ENCODE measurements at regions not wholly inside any gene's neighbourhood (a gene's known extent, or its start where the extent isn't known, plus 50 kb on each side); places are given as distances from the start of the nearest gene placed in this dataset.

GRCh38 chr5:57028161-57028560, 76.2 kb upstream of the MIER3 start:
- DNase-seq (ENCODE audit: low read depth in 1 of 2, low spot score in 2 of 2) = no peak
- ChIA-PET POLR2A (ENCODE audit: partially characterized antibody) (no interaction called here), CTCF (ENCODE audit: partially characterized antibody) (interaction anchor here (0.7 to 4.0 kb wide), 4 partner anchors 12 to 1937 kb away, joined by 3 to 11 read pairs (median 4); no protein-coding TSS in a partner anchor)
- Histone ChIP-seq H3K27me3 (replicated peaks in 1 of 4; ENCODE audit: control insufficient read depth in 3 of 4, extremely low read depth in 1 of 4, insufficient read depth in 3 of 4, low read length in 3 of 4) (no peaks in the 10 kb centered on the region), H4K91ac (replicated peaks; ENCODE audit: insufficient read length, low read length) (no peak overlapping the region), H3K4me3 (ENCODE audit: extremely low read depth in 1 of 4, insufficient read depth in 2 of 4, low read depth in 3 of 4, low read length in 4 of 4) (no peak overlapping the region), H2BK5ac (ENCODE audit: low read depth, low read length) (no peak overlapping the region), H4K8ac (ENCODE audit: extremely low read depth, insufficient read depth, low read length) (no peak overlapping the region), H3K23me2 (ENCODE audit: low read depth, low read length) (no peaks in the 10 kb centered on the region), H3K4ac (replicated peaks; ENCODE audit: insufficient read length, low read depth, low read length) (no peak overlapping the region), H4K5ac (ENCODE audit: insufficient read length, low read depth, low read length) (no peak overlapping the region), H3K23ac (ENCODE audit: insufficient read length) (no peak overlapping the region), H4K20me1 (replicated peaks in 1 of 2; ENCODE audit: control insufficient read depth in 1 of 2, insufficient read depth in 2 of 2, low read length in 2 of 2) (no peaks in the 10 kb centered on the region), H3K9ac (replicated peaks in 1 of 4; ENCODE audit: extremely low read depth in 1 of 4, low read depth in 3 of 4, low read length in 3 of 4) (no peak overlapping the region), H3K4me1 (replicated peaks in 1 of 4; ENCODE audit: control insufficient read depth in 3 of 4, insufficient read depth in 4 of 4, low read length in 3 of 4) (no peaks in the 10 kb centered on the region), H3K27ac (ENCODE audit: low read depth, low read length) (no peak overlapping the region), H3K4me2 (ENCODE audit: insufficient read depth in 1 of 2, low read depth in 2 of 2, low read length in 2 of 2) (no peak overlapping the region), H2BK20ac (ENCODE audit: low read length) (no peak overlapping the region), H2BK120ac (replicated peaks; ENCODE audit: low read depth, low read length) (no peak overlapping the region), H3K79me1 (ENCODE audit: low read depth, low read length) (no peaks in the 10 kb centered on the region), H2AK5ac (ENCODE audit: low read depth, low read length) (no peak overlapping the region), H3K56ac (replicated peaks; ENCODE audit: insufficient read length, low read depth, low read length) (no peak overlapping the region), H3K36me3 (ENCODE audit: control insufficient read depth in 2 of 4, insufficient read depth in 4 of 4, low read length in 3 of 4) (no peaks in the 10 kb centered on the region), H2BK12ac (ENCODE audit: low read depth, low read length) (no peak overlapping the region), H3K9me3 (ENCODE audit: insufficient read depth in 2 of 2, low read depth in 1 of 2, low read length in 1 of 2) (no peaks in the 10 kb centered on the region), H2BK15ac (ENCODE audit: low read length) (no peak overlapping the region), H3K18ac (ENCODE audit: extremely low read depth, low read length) (no peak overlapping the region), H3K14ac (ENCODE audit: insufficient read length) (no peak overlapping the region), H3K79me2 (ENCODE audit: control insufficient read depth in 1 of 2, insufficient read depth in 2 of 2, low read length in 2 of 2) (no peaks in the 10 kb centered on the region), H2AFZ (ENCODE audit: low read length) (no peak overlapping the region)
- TF ChIP-seq TCF12 (IDR thresholded peaks at IDR 0.05; ENCODE audit: low read depth, low read length) (no peak), BACH1 (IDR thresholded peaks at IDR 0.05; ENCODE audit: low read length) (no peak), BRCA1 (IDR thresholded peaks at IDR 0.05; ENCODE audit: low read depth, low read length) (no peak), NANOG (IDR thresholded peaks at IDR 0.05; ENCODE audit: insufficient read depth, low read depth, low read length, poor library complexity, severe bottlenecking) (no peak), SIRT6 (IDR thresholded peaks at IDR 0.05; ENCODE audit: low read length) (no peak), CREB1 (IDR thresholded peaks at IDR 0.05) (no peak), CTBP2 (IDR thresholded peaks at IDR 0.05; ENCODE audit: borderline replicate concordance, insufficient read depth, insufficient read length, low read length) (no peak), E2F6 (IDR thresholded peaks at IDR 0.05) (no peak), SP2 (IDR thresholded peaks at IDR 0.05; ENCODE audit: low read length) (no peak), BCL11A (IDR thresholded peaks at IDR 0.05; ENCODE audit: low read depth in 2 of 2, low read length in 2 of 2) (no peak), RAD21 (IDR thresholded peaks at IDR 0.05 in 1 of 2, conservative IDR thresholded peaks at IDR 0.05 in 1 of 2; ENCODE audit: low read depth in 2 of 2, low read length in 2 of 2) (no peak), SIX5 (IDR thresholded peaks at IDR 0.05; ENCODE audit: low read depth, low read length) (no peak), JUN (IDR thresholded peaks at IDR 0.05; ENCODE audit: low read depth, low read length) (no peak), GTF2F1 (IDR thresholded peaks at IDR 0.05; ENCODE audit: borderline replicate concordance, low read depth, low read length) (no peak), RBBP5 (IDR thresholded peaks at IDR 0.05; ENCODE audit: borderline replicate concordance, low read depth, low read length) (no peak)
- 93% methylated on average over 2 of the region's 2 CpGs; no CpG with 5 or more reads in 1 of the 2 experiments for WGBS, 2 experiments (ENCODE audit: extremely low coverage in 1 of 2, insufficient coverage in 1 of 2, insufficient read length in 1 of 2, insufficient replicate concordance in 2 of 2, low coverage in 1 of 2, low lambda C conversion rate in 2 of 2, missing lambda C conversion rate in 1 of 2)
- no peak for FAIRE-seq
